ENCODE measurements at regions not wholly inside any gene's neighbourhood (a gene's known extent, or its start where the extent isn't known, plus 50 kb on each side); places are given as distances from the start of the nearest gene placed in this dataset.

GRCh38 chr1:118304722-118305359, 119.8 kb upstream of the SPAG17 start:
- Histone ChIP-seq H3K27ac (ENCODE audit: low read depth) (no peak overlapping the region), H3K36me3 (ENCODE audit: insufficient read depth) (no peaks in the 10 kb centered on the region), H3K9me2 (ENCODE audit: insufficient read depth) (no peaks in the 10 kb centered on the region), H3K27me3 (ENCODE audit: insufficient read depth) (no peaks in the 10 kb centered on the region), H3K4me2 (no peak overlapping the region), H3K79me2 (replicated peaks; ENCODE audit: insufficient read depth) (no peaks in the 10 kb centered on the region), H2AFZ (no peak overlapping the region), H3F3A (replicated peaks; ENCODE audit: low read depth) (no peaks in the 10 kb centered on the region), H4K20me1 (replicated peaks; ENCODE audit: insufficient read depth) (no peaks in the 10 kb centered on the region), H3K4me3 (no peak overlapping the region), H3K4me1 (ENCODE audit: insufficient read depth) (peaks cover 38% of the 10 kb centered on the region)
- peak; percentile 77 for DNase-seq (ENCODE audit: low spot score)
- peak; percentile 76 for ATAC-seq
- peaks cover 42% of the 10 kb centered on the region for H3K4me1 Mint-ChIP-seq
- H3K27me3 Mint-ChIP-seq (ENCODE audit: insufficient read depth, low read depth, poor library complexity) = peaks cover 2% of the 10 kb centered on the region
- H3K36me3 Mint-ChIP-seq (ENCODE audit: low read depth) = no peaks in the 10 kb centered on the region
- H3K4me3 Mint-ChIP-seq = no peak overlapping the region
- TF ChIP-seq, protein P1, sequence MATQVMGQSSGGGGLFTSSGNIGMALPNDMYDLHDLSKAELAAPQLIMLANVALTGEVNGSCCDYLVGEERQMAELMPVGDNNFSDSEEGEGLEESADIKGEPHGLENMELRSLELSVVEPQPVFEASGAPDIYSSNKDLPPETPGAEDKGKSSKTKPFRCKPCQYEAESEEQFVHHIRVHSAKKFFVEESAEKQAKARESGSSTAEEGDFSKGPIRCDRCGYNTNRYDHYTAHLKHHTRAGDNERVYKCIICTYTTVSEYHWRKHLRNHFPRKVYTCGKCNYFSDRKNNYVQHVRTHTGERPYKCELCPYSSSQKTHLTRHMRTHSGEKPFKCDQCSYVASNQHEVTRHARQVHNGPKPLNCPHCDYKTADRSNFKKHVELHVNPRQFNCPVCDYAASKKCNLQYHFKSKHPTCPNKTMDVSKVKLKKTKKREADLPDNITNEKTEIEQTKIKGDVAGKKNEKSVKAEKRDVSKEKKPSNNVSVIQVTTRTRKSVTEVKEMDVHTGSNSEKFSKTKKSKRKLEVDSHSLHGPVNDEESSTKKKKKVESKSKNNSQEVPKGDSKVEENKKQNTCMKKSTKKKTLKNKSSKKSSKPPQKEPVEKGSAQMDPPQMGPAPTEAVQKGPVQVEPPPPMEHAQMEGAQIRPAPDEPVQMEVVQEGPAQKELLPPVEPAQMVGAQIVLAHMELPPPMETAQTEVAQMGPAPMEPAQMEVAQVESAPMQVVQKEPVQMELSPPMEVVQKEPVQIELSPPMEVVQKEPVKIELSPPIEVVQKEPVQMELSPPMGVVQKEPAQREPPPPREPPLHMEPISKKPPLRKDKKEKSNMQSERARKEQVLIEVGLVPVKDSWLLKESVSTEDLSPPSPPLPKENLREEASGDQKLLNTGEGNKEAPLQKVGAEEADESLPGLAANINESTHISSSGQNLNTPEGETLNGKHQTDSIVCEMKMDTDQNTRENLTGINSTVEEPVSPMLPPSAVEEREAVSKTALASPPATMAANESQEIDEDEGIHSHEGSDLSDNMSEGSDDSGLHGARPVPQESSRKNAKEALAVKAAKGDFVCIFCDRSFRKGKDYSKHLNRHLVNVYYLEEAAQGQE (IDR thresholded peaks at IDR 0.05; ENCODE audit: unreplicated experiment) = no peak
- TF ChIP-seq, protein P2, sequence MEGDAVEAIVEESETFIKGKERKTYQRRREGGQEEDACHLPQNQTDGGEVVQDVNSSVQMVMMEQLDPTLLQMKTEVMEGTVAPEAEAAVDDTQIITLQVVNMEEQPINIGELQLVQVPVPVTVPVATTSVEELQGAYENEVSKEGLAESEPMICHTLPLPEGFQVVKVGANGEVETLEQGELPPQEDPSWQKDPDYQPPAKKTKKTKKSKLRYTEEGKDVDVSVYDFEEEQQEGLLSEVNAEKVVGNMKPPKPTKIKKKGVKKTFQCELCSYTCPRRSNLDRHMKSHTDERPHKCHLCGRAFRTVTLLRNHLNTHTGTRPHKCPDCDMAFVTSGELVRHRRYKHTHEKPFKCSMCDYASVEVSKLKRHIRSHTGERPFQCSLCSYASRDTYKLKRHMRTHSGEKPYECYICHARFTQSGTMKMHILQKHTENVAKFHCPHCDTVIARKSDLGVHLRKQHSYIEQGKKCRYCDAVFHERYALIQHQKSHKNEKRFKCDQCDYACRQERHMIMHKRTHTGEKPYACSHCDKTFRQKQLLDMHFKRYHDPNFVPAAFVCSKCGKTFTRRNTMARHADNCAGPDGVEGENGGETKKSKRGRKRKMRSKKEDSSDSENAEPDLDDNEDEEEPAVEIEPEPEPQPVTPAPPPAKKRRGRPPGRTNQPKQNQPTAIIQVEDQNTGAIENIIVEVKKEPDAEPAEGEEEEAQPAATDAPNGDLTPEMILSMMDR (conservative IDR thresholded peaks at IDR 0.05; ENCODE audit: low read depth in 2 of 2) = peak; percentile 57 to 65
- H3K9me3 Mint-ChIP-seq = no peaks in the 10 kb centered on the region
- H3K27ac Mint-ChIP-seq = no peak overlapping the region

- Histone ChIP-seq H3K27ac (ENCODE audit: low read depth) (no peak overlapping the region), H3K27me3 (ENCODE audit: insufficient read depth) (no peaks in the 10 kb centered on the region), H3K4me1 (ENCODE audit: insufficient read depth) (peaks cover 38% of the 10 kb centered on the region), H3K36me3 (ENCODE audit: insufficient read depth) (no peaks in the 10 kb centered on the region), H3K9me2 (ENCODE audit: insufficient read depth) (no peaks in the 10 kb centered on the region), H3K4me2 (no peak overlapping the region), H3F3A (replicated peaks; ENCODE audit: low read depth) (no peaks in the 10 kb centered on the region), H3K4me3 (no peak overlapping the region), H3K79me2 (replicated peaks; ENCODE audit: insufficient read depth) (no peaks in the 10 kb centered on the region), H4K20me1 (replicated peaks; ENCODE audit: insufficient read depth) (no peaks in the 10 kb centered on the region), H2AFZ (peak overlapping the region; percentile 26; the same call in 1 of the 2 replicates)
- peak overlapping the region; percentile 5; the same call in 1 of the 2 replicates for H3K27ac Mint-ChIP-seq
- TF ChIP-seq EZH2 (IDR thresholded peaks at IDR 0.05; ENCODE audit: low read depth, unreplicated experiment) (no peak), EZH2phosphoT487 (IDR thresholded peaks at IDR 0.05; ENCODE audit: unreplicated experiment) (no peak)
- TF ChIP-seq, protein P1 (IDR thresholded peaks at IDR 0.05; ENCODE audit: unreplicated experiment) = no peak
- ATAC-seq = peak; percentile 37
- no peaks in the 10 kb centered on the region for H3K27me3 Mint-ChIP-seq (ENCODE audit: insufficient read depth, low read depth, poor library complexity)
- no peak for DNase-seq (ENCODE audit: low spot score)
- H3K9me3 Mint-ChIP-seq = no peaks in the 10 kb centered on the region
- H3K36me3 Mint-ChIP-seq (ENCODE audit: low read depth) = no peaks in the 10 kb centered on the region
- peaks cover 42% of the 10 kb centered on the region for H3K4me1 Mint-ChIP-seq
- H3K4me3 Mint-ChIP-seq = no peak overlapping the region
Measured at GRCh38 chr1:118303534-118303933, 118.5 kb upstream of the SPAG17 start.
